ENCODE measurements at regions not wholly inside any gene's neighbourhood (a gene's known extent, or its start where the extent isn't known, plus 50 kb on each side); places are given as distances from the start of the nearest gene placed in this dataset.

DNA sequence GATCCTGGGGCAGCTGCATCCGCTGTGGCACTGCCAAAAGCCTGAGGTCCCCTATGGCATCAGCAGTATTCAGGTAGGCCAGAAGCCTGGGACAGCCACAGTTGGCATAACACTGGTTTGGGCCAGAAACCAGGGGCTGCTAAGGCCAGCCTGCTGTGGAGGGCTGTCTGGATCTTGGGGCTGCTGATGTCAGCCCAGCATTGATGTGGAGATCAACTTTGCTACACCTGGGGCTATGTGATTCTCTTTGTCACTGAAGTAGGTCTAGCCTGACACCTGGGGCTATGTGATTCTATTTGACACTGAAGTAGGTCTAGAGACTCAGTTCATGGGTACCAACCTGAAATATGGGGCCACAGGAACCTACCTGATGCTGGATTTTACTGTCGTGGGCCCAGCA, 411.5 kb downstream of the RASEF start:
- no peak for DNase-seq (ENCODE audit: low spot score in 2 of 2)
- H3K27ac ChIP-seq, result no peak overlapping the region
- no peaks in the 10 kb centered on the region for H3K27me3 ChIP-seq
- H3K9me3 ChIP-seq, result peaks cover 8% of the 10 kb centered on the region
- no peak for TF ChIP-seq EP300 (IDR thresholded peaks at IDR 0.05)
- TF ChIP-seq POLR2AphosphoS5 (IDR thresholded peaks at IDR 0.05), result no peak
- no peak for TF ChIP-seq POLR2A (IDR thresholded peaks at IDR 0.05)
- no peak for TF ChIP-seq CTCF (IDR thresholded peaks at IDR 0.05)
- H3K4me3 ChIP-seq, result no peak overlapping the region
- no peaks in the 10 kb centered on the region for H3K36me3 ChIP-seq
- H3K4me1 ChIP-seq, result no peaks in the 10 kb centered on the region
- 86% methylated on average over 1 of the region's 2 CpGs for WGBS

DNA sequence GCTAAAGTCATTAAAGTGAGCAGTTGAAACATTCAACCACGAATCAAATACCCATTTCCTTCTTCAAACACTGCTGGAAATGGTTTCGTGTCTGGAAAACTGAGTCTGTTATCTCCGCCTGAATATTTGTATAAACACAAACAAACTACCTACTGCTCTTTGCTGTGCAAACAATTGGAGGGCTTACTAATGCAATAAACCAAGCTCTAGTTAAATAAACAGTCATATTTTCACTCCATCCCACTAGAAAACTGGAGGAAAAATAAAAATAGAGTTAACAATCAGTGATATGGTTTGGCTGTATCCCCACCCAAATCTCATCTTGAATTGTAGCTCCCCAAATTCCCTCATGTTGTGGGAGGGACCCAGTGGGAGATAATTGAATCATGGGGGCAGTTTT, 397.6 kb downstream of the RASEF start:
- no peak for DNase-seq (ENCODE audit: low spot score in 2 of 2)
- Histone ChIP-seq H3K27me3 (no peaks in the 10 kb centered on the region), H3K36me3 (no peaks in the 10 kb centered on the region), H3K4me3 (no peak overlapping the region), H3K9me3 (no peaks in the 10 kb centered on the region), H3K4me1 (no peaks in the 10 kb centered on the region), H3K27ac (no peak overlapping the region)
- no peak for TF ChIP-seq CTCF (IDR thresholded peaks at IDR 0.05)
- TF ChIP-seq POLR2AphosphoS5 (IDR thresholded peaks at IDR 0.05), result no peak
- TF ChIP-seq POLR2A (IDR thresholded peaks at IDR 0.05), result no peak
- TF ChIP-seq EP300 (IDR thresholded peaks at IDR 0.05), result no peak
- 77% methylated on average over 3 of the region's 3 CpGs for WGBS

- TF ChIP-seq CTCF (IDR thresholded peaks at IDR 0.05) (no peak), EP300 (IDR thresholded peaks at IDR 0.05) (no peak), POLR2A (IDR thresholded peaks at IDR 0.05) (no peak), POLR2AphosphoS5 (IDR thresholded peaks at IDR 0.05) (no peak)
- DNase-seq (ENCODE audit: low spot score in 2 of 2), result no peak
- no peak overlapping the region for H3K4me3 ChIP-seq
- no peaks in the 10 kb centered on the region for H3K36me3 ChIP-seq
- H3K4me1 ChIP-seq, result no peaks in the 10 kb centered on the region
- WGBS, result 73% methylated on average over 5 of the region's 5 CpGs
- H3K27ac ChIP-seq, result no peak overlapping the region
- H3K27me3 ChIP-seq, result no peaks in the 10 kb centered on the region
- no peaks in the 10 kb centered on the region for H3K9me3 ChIP-seq
These were observed 394.2 kb downstream of the RASEF start for GRCh38 chr9:82668689-82669199.

GRCh38 chr9:82670000-82670399, 392.9 kb downstream of the RASEF start:
- Histone ChIP-seq H3K27ac (no peak overlapping the region), H3K4me1 (no peaks in the 10 kb centered on the region), H3K9me3 (no peaks in the 10 kb centered on the region), H3K27me3 (no peaks in the 10 kb centered on the region), H3K36me3 (no peaks in the 10 kb centered on the region), H3K4me3 (no peak overlapping the region)
- TF ChIP-seq POLR2A (IDR thresholded peaks at IDR 0.05) (no peak), EP300 (IDR thresholded peaks at IDR 0.05) (no peak), POLR2AphosphoS5 (IDR thresholded peaks at IDR 0.05) (no peak), CTCF (IDR thresholded peaks at IDR 0.05) (no peak)
- WGBS, result 83% methylated on average over 3 of the region's 3 CpGs
- no peak for DNase-seq (ENCODE audit: low spot score in 2 of 2)

- Histone ChIP-seq H3K4me3 (no peak overlapping the region), H3K4me1 (no peaks in the 10 kb centered on the region), H3K9me3 (no peaks in the 10 kb centered on the region), H3K27ac (no peak overlapping the region), H3K36me3 (no peaks in the 10 kb centered on the region), H3K27me3 (no peaks in the 10 kb centered on the region)
- WGBS, result 68% methylated on average over 1 of the region's 1 CpG
- TF ChIP-seq POLR2AphosphoS5 (IDR thresholded peaks at IDR 0.05) (no peak), CTCF (IDR thresholded peaks at IDR 0.05) (no peak), POLR2A (IDR thresholded peaks at IDR 0.05) (no peak), EP300 (IDR thresholded peaks at IDR 0.05) (no peak)
- no peak for DNase-seq (ENCODE audit: low spot score in 2 of 2)
These were observed 392.2 kb downstream of the RASEF start for GRCh38 chr9:82670726-82671125.

Data from suprapubic skin (tissue), 4 donors.